H1 (cell line): ENCODE measurements at regions not wholly inside any gene's neighbourhood (a gene's known extent, or its start where the extent isn't known, plus 50 kb on each side); places are given as distances from the start of the nearest gene placed in this dataset.

Experiments used
- FOSL1 ChIP-seq: IDR thresholded peaks from 2 replicates; pipeline ENCODE4 v1.6.1; 2011; ENCODE audit warnings: mild to moderate bottlenecking, low read depth, low read length, moderate library complexity; ENCODE audit not compliant: insufficient read depth
- TF ChIP-seq, protein P1 (sequence below), 3 experiments: IDR thresholded peaks; 1 replicate in 2 of 3; 2 replicates in 1 of 3; pipeline versions ENCODE4 v1.5.1 to v1.6.1; 2011; ENCODE audit warnings: low read length in 3 of 3, mild to moderate bottlenecking in 3 of 3, inconsistent platforms in 2 of 3, low read depth in 1 of 3, moderate library complexity in 1 of 3; ENCODE audit not compliant: insufficient read depth in 1 of 3; ENCODE audit errors: control extremely low read depth in 1 of 3
- TF ChIP-seq, protein P2 (sequence below): fragments of 300-600 bp; sonication (generic); IDR thresholded peaks from 2 replicates; pipeline ENCODE4 v1.7.1; 2012; ENCODE audit warnings: low read length, moderate library complexity, mild to moderate bottlenecking, inconsistent platforms; ENCODE audit not compliant: insufficient replicate concordance

GRCh38 chr12:90479237-90479636 is 475.7 kb downstream of the CCER1 start:
- no peak for TF ChIP-seq FOSL1
- TF ChIP-seq, protein P1, sequence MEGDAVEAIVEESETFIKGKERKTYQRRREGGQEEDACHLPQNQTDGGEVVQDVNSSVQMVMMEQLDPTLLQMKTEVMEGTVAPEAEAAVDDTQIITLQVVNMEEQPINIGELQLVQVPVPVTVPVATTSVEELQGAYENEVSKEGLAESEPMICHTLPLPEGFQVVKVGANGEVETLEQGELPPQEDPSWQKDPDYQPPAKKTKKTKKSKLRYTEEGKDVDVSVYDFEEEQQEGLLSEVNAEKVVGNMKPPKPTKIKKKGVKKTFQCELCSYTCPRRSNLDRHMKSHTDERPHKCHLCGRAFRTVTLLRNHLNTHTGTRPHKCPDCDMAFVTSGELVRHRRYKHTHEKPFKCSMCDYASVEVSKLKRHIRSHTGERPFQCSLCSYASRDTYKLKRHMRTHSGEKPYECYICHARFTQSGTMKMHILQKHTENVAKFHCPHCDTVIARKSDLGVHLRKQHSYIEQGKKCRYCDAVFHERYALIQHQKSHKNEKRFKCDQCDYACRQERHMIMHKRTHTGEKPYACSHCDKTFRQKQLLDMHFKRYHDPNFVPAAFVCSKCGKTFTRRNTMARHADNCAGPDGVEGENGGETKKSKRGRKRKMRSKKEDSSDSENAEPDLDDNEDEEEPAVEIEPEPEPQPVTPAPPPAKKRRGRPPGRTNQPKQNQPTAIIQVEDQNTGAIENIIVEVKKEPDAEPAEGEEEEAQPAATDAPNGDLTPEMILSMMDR (IDR thresholded peaks at IDR 0.05; ENCODE audit: control extremely low read depth in 1 of 3, insufficient read depth in 1 of 3, low read depth in 1 of 3, low read length in 3 of 3), result no peak
- TF ChIP-seq, protein P2, sequence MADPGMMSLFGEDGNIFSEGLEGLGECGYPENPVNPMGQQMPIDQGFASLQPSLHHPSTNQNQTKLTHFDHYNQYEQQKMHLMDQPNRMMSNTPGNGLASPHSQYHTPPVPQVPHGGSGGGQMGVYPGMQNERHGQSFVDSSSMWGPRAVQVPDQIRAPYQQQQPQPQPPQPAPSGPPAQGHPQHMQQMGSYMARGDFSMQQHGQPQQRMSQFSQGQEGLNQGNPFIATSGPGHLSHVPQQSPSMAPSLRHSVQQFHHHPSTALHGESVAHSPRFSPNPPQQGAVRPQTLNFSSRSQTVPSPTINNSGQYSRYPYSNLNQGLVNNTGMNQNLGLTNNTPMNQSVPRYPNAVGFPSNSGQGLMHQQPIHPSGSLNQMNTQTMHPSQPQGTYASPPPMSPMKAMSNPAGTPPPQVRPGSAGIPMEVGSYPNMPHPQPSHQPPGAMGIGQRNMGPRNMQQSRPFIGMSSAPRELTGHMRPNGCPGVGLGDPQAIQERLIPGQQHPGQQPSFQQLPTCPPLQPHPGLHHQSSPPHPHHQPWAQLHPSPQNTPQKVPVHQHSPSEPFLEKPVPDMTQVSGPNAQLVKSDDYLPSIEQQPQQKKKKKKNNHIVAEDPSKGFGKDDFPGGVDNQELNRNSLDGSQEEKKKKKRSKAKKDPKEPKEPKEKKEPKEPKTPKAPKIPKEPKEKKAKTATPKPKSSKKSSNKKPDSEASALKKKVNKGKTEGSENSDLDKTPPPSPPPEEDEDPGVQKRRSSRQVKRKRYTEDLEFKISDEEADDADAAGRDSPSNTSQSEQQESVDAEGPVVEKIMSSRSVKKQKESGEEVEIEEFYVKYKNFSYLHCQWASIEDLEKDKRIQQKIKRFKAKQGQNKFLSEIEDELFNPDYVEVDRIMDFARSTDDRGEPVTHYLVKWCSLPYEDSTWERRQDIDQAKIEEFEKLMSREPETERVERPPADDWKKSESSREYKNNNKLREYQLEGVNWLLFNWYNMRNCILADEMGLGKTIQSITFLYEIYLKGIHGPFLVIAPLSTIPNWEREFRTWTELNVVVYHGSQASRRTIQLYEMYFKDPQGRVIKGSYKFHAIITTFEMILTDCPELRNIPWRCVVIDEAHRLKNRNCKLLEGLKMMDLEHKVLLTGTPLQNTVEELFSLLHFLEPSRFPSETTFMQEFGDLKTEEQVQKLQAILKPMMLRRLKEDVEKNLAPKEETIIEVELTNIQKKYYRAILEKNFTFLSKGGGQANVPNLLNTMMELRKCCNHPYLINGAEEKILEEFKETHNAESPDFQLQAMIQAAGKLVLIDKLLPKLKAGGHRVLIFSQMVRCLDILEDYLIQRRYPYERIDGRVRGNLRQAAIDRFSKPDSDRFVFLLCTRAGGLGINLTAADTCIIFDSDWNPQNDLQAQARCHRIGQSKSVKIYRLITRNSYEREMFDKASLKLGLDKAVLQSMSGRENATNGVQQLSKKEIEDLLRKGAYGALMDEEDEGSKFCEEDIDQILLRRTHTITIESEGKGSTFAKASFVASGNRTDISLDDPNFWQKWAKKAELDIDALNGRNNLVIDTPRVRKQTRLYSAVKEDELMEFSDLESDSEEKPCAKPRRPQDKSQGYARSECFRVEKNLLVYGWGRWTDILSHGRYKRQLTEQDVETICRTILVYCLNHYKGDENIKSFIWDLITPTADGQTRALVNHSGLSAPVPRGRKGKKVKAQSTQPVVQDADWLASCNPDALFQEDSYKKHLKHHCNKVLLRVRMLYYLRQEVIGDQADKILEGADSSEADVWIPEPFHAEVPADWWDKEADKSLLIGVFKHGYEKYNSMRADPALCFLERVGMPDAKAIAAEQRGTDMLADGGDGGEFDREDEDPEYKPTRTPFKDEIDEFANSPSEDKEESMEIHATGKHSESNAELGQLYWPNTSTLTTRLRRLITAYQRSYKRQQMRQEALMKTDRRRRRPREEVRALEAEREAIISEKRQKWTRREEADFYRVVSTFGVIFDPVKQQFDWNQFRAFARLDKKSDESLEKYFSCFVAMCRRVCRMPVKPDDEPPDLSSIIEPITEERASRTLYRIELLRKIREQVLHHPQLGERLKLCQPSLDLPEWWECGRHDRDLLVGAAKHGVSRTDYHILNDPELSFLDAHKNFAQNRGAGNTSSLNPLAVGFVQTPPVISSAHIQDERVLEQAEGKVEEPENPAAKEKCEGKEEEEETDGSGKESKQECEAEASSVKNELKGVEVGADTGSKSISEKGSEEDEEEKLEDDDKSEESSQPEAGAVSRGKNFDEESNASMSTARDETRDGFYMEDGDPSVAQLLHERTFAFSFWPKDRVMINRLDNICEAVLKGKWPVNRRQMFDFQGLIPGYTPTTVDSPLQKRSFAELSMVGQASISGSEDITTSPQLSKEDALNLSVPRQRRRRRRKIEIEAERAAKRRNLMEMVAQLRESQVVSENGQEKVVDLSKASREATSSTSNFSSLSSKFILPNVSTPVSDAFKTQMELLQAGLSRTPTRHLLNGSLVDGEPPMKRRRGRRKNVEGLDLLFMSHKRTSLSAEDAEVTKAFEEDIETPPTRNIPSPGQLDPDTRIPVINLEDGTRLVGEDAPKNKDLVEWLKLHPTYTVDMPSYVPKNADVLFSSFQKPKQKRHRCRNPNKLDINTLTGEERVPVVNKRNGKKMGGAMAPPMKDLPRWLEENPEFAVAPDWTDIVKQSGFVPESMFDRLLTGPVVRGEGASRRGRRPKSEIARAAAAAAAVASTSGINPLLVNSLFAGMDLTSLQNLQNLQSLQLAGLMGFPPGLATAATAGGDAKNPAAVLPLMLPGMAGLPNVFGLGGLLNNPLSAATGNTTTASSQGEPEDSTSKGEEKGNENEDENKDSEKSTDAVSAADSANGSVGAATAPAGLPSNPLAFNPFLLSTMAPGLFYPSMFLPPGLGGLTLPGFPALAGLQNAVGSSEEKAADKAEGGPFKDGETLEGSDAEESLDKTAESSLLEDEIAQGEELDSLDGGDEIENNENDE, result no peak
